ENCODE measurements at regions not wholly inside any gene's neighbourhood (a gene's known extent, or its start where the extent isn't known, plus 50 kb on each side); places are given as distances from the start of the nearest gene placed in this dataset.

GRCh38 chr19:16003391-16003790 is 54.6 kb downstream of the OR10H4 start:
- Histone ChIP-seq H3K9me3 (ENCODE audit: low read depth, low read length) (no peaks in the 10 kb centered on the region), H3K79me2 (ENCODE audit: insufficient read depth, low read length) (no peaks in the 10 kb centered on the region)

GRCh38 chr19:16005925-16006324 is 57.1 kb downstream of the OR10H4 start:
- H3K4me3 ChIP-seq (ENCODE audit: insufficient read depth, low read length) = no peak overlapping the region
- no peaks in the 10 kb centered on the region for H4K20me1 ChIP-seq (ENCODE audit: insufficient read depth, low read length)
- H3K27ac ChIP-seq (ENCODE audit: low read depth, low read length) = no peak overlapping the region
- no peaks in the 10 kb centered on the region for H3K36me3 ChIP-seq (ENCODE audit: insufficient read depth, low read length)
- DNase-seq (ENCODE audit: insufficient read length, low spot score, missing footprints) = peak; percentile 35
- no peaks in the 10 kb centered on the region for H3K79me2 ChIP-seq (ENCODE audit: insufficient read depth, low read length)
- H3K9me3 ChIP-seq (ENCODE audit: low read depth, low read length) = no peaks in the 10 kb centered on the region
- peaks cover 19% of the 10 kb centered on the region for H3K4me1 ChIP-seq (ENCODE audit: insufficient read depth, low read length)
- H3K27me3 ChIP-seq (ENCODE audit: insufficient read depth, low read length) = no peaks in the 10 kb centered on the region
- no peak for TF ChIP-seq CTCF (IDR thresholded peaks at IDR 0.05; ENCODE audit: extremely low read depth, low read depth, low read length)
- H3K4me2 ChIP-seq (ENCODE audit: insufficient read depth, low read length) = no peak overlapping the region
- H2AFZ ChIP-seq (ENCODE audit: low read length) = no peak overlapping the region

More at GRCh38 chr19:16003391-16003790, 54.6 kb downstream of the OR10H4 start:
- Histone ChIP-seq H3K27me3 (ENCODE audit: insufficient read depth, low read length) (no peaks in the 10 kb centered on the region), H4K20me1 (ENCODE audit: insufficient read depth, low read length) (no peaks in the 10 kb centered on the region), H3K27ac (ENCODE audit: low read depth, low read length) (no peak overlapping the region), H3K36me3 (ENCODE audit: insufficient read depth, low read length) (no peaks in the 10 kb centered on the region), H3K4me2 (ENCODE audit: insufficient read depth, low read length) (no peak overlapping the region), H3K4me3 (ENCODE audit: insufficient read depth, low read length) (no peak overlapping the region), H2AFZ (ENCODE audit: low read length) (no peak overlapping the region), H3K4me1 (ENCODE audit: insufficient read depth, low read length) (peaks cover 30% of the 10 kb centered on the region)
- no peak for DNase-seq (ENCODE audit: insufficient read length, low spot score, missing footprints)
- TF ChIP-seq CTCF (IDR thresholded peaks at IDR 0.05; ENCODE audit: extremely low read depth, low read depth, low read length) = no peak

- Histone ChIP-seq H4K20me1 (ENCODE audit: insufficient read depth, low read length) (no peaks in the 10 kb centered on the region), H2AFZ (ENCODE audit: low read length) (no peak overlapping the region), H3K4me1 (ENCODE audit: insufficient read depth, low read length) (no peaks in the 10 kb centered on the region), H3K4me3 (ENCODE audit: insufficient read depth, low read length) (no peak overlapping the region), H3K9me3 (ENCODE audit: low read depth, low read length) (no peaks in the 10 kb centered on the region), H3K36me3 (ENCODE audit: insufficient read depth, low read length) (no peaks in the 10 kb centered on the region), H3K4me2 (ENCODE audit: insufficient read depth, low read length) (no peak overlapping the region), H3K79me2 (ENCODE audit: insufficient read depth, low read length) (no peaks in the 10 kb centered on the region), H3K27me3 (ENCODE audit: insufficient read depth, low read length) (no peaks in the 10 kb centered on the region), H3K27ac (ENCODE audit: low read depth, low read length) (no peak overlapping the region)
- DNase-seq (ENCODE audit: insufficient read length, low spot score, missing footprints) = peak; percentile 3
- TF ChIP-seq CTCF (IDR thresholded peaks at IDR 0.05; ENCODE audit: extremely low read depth, low read depth, low read length) = no peak
These were observed 63.7 kb upstream of the TPM4 start for GRCh38 chr19:16012552-16012951.

- H3K9me3 ChIP-seq (ENCODE audit: low read depth, low read length) = no peaks in the 10 kb centered on the region
- no peaks in the 10 kb centered on the region for H3K36me3 ChIP-seq (ENCODE audit: insufficient read depth, low read length)
- DNase-seq (ENCODE audit: insufficient read length, low spot score, missing footprints) = peak; percentile 39
- no peak for TF ChIP-seq CTCF (IDR thresholded peaks at IDR 0.05; ENCODE audit: extremely low read depth, low read depth, low read length)
- H3K4me3 ChIP-seq (ENCODE audit: insufficient read depth, low read length) = no peak overlapping the region
- H3K4me2 ChIP-seq (ENCODE audit: insufficient read depth, low read length) = no peak overlapping the region
- no peaks in the 10 kb centered on the region for H4K20me1 ChIP-seq (ENCODE audit: insufficient read depth, low read length)
- no peak overlapping the region for H3K27ac ChIP-seq (ENCODE audit: low read depth, low read length)
- no peaks in the 10 kb centered on the region for H3K79me2 ChIP-seq (ENCODE audit: insufficient read depth, low read length)
- no peaks in the 10 kb centered on the region for H3K4me1 ChIP-seq (ENCODE audit: insufficient read depth, low read length)
- H2AFZ ChIP-seq (ENCODE audit: low read length) = no peak overlapping the region
- H3K27me3 ChIP-seq (ENCODE audit: insufficient read depth, low read length) = no peaks in the 10 kb centered on the region
These were observed 63.0 kb upstream of the TPM4 start for GRCh38 chr19:16013181-16013850.

All from osteoblast (primary cell).